Dedifferentiated amniotic fluid mesenchymal stem cell (primary cell): ENCODE measurements at regions not wholly inside any gene's neighbourhood (a gene's known extent, or its start where the extent isn't known, plus 50 kb on each side); places are given as distances from the start of the nearest gene placed in this dataset.

Source experiments
- DNase-seq: peaks from one replicate; pipeline ENCODE4 v3.0.0-alpha.2; 2016; ENCODE audit errors: extremely low spot score

DNA sequence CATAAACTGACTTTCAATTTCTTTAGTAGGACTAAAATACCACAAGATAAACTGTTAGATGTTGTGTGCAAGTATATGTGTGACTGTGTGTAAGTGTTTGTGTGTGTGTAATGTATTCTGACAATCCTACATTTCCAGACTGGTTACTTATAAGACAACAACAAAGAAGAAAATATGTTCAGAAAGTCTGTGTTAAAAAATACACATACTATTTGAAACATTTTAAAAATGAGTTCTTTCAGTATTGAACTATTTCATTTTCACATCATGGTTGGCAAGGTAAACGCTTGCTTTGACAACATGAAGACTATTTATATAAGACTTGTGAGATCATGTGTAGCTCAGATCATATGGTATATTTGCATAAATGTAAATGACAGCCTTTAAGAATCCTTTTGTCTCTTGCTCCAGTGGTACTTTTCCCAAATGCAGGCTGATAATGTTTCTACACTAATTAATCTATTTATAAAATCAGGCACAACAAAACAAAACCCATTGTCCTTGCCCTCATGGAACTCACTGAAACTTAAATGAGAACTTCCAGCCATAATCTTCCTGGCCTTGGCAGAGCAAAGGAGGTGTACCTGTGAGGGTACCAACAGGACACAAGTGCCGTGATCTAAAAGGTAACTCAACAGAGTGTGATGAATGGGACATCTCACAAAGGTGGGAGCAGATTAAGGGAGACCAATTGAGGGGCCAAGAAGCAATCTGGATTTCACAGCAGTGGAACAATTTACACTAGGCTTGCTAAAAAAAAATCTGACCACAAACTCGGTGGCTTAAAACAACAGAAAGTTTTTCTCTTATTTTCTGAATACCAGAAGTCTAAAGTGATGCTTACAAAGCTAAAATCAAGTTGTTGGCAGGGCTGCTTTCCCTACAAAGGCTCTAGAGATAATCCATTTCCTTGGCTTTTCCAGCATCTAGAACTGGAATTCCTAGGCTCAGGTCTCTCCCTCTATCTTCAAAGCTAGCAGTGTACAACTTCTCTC is 349.0 kb downstream of the TBC1D4 start:
- DNase-seq: no peak

- no peak for DNase-seq
Measured at GRCh38 chr13:75129331-75129730, 352.6 kb downstream of the TBC1D4 start.

DNA sequence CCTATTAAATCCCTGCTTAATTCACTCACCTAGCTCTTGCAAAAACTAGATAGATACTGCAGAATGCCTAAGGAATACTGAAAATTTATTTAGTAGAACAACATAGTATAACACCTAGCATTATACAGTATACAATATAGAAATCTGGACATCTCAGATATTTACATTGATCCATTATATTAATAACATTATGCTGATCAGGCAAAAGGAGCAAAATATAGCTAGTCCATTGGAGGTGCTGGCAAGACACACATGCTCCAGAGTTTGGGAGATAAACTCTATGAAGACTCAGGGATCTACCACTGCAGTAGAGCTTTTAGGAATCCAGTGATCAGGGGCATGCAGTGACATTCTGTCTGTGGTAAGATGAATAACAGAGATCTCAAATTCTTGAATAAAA is 357.6 kb downstream of the TBC1D4 start:
- DNase-seq: no peak

GRCh38 chr13:75123428-75123827 is 358.5 kb downstream of the TBC1D4 start:
- no peak for DNase-seq

DNA sequence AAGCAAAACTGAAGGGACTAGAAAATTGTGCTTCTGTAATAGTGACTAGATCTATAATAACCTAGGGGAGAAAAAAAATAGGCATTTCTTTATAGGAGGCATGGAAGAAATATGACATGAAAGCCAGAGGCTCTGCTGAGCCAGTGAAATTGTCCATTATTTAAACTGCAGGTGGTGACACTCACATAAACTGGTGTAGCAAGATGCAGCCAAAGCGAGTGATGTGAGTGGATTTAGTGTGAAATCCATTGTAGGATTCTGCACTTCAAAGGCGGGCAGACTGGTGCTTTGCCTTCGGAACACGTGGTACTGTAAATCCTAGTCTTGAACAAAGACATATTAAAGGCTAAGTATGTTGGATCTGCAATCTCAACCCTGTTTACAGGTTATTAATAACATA is 361.9 kb downstream of the TBC1D4 start:
- DNase-seq: no peak

DNA sequence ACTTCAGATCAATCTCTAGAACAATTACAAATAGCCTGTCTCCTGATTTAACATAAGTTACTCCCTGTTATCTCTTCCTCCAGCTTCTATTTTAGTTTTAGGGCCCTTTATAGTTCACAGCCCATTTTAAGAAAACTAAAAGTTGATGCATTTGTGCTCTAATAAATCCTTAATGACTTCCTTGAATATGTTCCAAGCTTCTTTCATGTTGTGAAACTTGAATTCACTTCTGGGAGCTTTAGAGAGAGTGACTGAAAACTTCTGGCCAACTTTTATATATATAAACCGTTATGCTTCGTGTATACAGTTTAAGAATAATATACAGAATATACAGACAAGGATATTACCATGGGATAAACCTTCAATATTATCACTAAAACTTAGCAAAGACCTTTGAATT is 366.8 kb downstream of the TBC1D4 start:
- DNase-seq: no peak

DNA sequence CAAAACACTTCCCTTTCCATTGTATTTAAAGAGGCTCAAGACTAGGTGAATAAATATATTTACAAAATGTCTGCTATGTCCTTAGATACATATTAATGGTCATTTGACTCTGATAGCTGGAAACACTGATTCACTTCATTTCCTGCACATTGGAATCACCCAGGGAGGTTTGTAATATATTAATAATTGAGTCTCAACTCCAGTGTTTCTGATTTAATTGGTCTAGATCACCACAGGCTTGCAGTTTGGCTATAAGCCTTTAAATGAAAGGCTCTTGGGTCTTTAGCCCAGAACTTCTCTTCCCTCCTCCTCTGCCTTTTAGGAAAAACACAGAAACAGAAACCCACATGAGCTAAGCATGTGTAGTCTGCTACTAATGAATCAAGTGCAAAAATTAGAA is 378.0 kb downstream of the TBC1D4 start:
- no peak for DNase-seq

DNA sequence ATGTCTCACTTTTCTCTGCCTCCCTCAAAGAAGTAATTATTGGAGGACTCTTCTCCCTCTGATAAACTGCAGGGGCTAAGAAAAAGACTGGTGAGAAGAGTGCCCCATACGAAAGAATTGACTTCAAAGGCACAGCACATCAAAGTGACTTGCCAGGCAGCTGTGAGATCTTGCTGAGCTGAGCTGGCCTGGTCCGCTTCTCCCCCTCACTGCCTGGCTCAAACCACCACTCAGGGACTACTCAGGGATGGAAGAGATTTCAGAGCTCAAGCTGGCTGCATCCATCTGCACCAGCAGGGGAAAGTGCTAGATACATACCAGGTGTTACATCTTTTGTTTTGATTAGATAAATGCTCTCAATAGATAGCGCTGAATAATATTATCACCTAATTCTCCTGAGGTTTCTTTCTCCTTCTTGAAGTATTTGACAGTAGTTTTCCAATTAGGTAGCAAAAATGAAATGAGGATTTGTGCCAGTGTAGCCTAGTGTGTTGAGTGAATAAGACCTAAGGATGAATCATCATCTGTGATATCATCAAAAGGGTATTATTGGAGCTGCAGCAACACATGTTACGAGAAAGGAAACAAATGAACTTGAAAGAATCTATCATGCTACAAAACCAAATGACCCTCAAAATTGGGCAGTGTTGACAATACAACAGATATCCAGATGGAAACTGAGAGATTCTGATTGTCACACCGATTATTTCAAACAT is 379.8 kb downstream of the TBC1D4 start:
- no peak for DNase-seq

DNA sequence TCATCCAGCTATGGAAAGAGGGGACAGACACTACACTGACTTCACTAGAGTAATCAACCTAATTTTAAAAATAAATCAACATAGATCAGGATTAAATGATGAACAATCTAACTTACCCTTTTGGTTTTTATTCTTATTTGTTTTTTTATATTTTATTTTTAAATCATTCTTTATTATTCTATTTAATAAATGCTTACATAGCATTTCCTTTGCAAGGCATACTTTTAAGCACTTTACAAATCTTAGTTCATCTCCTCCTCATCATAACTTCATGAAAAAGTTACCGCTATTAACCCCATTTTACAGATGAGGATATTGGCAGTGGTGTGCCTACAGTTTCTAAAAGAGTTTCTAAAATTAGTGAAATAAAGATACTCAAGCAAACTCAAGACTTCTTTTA is 380.6 kb downstream of the TBC1D4 start:
- no peak for DNase-seq

- no peak for DNase-seq
Measured at GRCh38 chr13:75092143-75092542, 389.8 kb downstream of the TBC1D4 start.

DNA sequence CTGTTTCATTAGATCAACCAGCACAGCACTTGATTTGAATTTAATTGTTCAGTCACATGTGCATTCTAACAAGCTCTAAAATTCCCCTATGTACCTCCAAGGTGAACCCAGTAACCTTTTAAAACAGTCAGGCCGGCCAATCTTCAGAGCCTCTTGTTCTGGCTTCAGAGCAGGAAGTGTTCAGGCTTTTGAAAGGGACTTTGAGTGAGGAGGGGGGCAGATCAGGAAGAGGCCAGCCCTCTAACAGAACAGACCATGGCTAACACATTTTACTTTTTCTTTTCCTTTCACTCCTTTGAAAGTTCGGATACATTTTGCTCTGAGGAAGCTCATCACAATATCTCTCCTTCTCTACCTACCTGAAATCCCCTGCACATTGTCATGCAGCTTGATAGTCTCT is 390.3 kb downstream of the TBC1D4 start:
- DNase-seq: no peak

DNA sequence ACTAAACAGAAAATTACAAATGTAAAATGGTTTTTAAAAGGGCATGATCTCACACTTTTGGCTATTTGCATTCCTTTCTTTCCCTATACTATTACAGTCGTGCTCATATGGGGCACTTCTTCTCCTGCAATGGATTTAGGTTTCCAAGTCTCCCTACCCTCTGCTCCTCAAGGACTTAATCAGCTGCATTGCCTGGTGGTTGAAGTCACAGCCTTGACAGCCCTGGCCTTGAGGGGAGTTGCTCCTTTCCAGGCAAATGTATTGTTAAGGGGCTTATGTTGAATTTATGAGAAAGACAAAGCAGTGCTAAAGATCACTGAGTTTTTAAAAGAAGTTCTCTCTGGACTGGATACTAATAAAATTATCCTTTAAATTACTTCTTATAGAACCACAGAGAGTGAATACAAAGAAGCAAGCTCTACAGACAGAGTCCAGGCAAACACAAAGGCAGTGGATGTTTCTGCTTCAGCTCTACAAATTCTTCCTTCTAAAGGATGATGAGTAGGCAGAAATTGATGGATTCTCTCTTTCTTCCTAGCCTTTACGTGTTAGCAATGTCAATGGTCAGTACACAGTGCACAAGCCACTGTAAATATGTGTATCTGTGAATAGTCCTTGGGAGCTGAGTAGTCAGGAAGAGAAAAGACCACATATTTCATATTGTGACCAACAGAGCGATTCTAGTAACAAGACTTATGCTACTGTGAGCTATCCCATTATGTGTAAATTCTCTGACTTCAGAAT is 390.9 kb downstream of the TBC1D4 start:
- DNase-seq: no peak

DNA sequence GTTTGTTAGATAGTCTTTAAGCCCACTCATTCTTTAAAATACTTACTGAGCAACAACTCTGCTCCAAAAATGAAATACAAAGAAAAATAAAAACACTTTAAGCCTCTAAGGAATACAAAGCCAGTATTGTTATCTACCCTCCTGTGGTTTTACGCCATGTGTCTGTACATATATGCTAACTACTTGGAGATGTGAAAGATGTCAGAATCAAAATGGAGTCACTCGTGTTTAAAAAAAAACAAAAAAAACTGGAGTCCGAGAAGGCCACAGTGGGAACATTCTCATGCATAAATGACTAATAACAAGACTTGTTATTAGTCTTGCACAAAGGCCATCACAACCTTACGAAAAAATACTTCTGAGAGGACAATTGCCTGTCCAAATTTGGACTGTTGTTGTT is 393.1 kb downstream of the TBC1D4 start:
- DNase-seq: no peak

DNA sequence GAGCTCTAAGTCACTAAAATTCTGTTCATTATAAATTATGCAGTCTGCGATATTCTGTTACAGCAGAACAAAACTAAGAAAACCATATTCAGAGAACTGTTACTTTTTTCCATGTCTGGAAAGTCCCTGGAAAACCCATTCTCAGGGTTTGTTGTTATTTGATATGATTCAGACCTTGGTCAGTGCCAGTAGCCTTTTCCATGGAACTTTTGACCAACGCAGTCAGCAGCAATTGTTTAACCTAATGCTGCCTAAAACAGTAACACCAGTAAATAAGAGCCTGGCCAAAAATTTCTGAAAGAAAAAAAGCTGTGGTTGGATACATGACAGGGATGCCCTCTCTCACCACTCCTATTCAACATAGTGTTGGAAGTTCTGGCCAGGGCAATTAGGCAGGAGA is 402.7 kb downstream of the TBC1D4 start:
- DNase-seq: no peak

DNA sequence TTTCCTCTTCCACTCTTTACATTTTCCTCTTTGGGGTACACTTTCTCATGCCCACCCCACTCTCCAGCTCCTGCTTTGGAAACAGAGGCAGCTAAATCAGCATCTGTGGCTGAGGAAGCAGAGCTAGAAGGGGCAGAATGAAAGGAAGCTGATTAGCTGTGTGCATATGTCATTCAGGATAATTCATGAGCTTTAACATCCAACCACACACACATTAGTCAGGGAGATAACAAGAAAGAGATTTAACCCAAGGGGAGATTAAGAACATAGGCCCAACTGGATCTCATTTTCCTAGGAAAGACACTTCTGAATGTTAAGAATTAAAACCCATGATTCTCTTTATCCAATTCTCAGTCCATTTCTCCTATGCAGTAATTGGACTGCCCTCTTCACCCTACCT is 405.5 kb downstream of the TBC1D4 start:
- DNase-seq: no peak

DNA sequence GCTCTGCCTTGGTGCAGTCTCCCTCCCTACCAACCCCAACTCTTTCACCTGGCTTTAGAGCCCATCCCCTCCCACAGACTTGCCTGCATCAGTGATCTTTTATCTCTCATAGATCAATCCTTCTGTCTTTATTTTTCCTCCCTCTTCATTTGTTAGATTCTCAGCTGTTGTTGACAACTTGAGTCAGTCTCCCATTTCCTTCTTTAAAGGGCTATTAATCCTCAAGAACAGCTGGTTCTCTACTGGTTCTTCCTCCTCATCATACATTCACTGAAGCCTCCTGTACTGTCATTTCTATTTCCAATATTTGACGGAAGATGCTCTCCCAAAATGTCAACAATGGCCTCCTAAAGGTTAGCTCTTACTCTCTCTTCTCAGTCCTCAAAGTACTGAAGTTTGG is 408.2 kb downstream of the TBC1D4 start:
- DNase-seq: no peak

DNA sequence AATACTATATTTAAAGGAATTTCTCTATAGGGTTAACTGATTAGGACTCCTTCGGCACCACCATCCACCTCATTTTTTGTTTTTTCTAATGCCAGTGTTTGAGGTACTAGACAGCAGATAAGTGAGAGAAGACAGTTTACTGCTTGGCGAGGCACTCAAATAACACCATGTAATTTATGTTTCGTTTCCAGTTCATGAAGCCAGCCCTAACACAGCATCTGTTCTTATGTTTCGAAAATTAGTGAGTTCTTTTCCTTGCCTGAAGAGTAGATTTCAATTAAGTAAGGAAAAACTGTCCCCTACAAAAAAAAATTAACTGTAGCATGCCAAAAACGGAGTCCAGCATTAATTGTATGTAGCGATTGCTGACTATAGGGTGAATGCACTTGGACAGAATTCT is 409.1 kb downstream of the TBC1D4 start:
- DNase-seq: no peak

DNA sequence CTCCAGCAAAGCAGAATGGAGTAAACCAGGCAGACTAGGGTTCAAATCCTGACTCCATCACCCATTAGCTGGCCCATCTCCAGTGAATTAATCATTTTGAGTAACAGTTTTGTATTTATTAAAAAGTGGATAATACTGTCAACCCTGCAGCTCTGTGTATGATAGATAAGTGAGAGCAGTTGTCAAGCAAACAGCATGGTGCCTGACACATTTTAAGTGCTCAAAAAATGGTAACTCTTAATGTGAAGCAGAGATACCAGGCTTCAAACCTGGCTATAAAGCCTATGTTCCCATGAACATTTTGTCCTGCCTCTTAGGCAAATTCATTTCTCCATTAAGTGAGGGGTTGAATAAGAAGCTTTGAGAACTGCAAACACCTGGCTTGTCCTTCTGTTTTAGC is 409.6 kb downstream of the TBC1D4 start:
- DNase-seq: no peak

- no peak for DNase-seq
Measured at GRCh38 chr13:75071796-75072195, 410.2 kb downstream of the TBC1D4 start.

GRCh38 chr13:75071395-75071794 is 410.6 kb downstream of the TBC1D4 start:
- DNase-seq: no peak

DNA sequence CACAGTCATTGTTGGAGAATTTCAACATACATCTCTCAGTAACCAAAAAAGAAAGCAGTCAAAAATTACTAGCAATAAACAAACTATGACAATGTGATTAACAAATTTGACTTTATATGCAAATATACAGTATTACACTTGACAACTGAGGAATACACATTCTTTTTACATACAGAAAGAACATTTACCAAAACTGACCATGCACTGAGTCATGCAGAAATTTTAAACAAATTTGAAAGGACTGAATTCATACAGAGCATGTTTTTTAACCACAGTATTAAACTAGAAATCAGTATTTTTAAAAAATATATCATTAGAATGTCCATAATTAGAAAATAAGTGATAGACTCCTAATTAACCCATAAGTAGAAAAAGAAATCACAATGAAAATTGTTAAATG is 420.1 kb downstream of the TBC1D4 start:
- no peak for DNase-seq

DNA sequence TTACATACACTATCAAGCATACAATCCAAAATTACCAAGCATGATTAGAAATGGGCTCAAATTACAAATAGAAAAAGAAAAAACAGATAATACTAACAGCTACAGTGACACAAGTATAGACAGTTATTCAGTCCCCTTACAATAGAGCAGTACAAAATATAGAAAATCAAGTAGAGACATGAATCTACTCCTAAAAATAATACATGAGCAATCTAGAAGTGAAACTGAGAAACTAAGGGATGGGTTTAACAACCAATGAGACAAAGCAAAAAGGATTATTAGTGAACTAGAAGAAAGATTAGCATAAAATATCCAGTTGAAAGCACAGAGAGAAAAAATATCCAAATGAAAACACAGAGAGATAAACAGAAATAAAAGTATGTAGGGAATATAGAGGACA is 426.7 kb downstream of the TBC1D4 start:
- no peak for DNase-seq
